ENCODE measurements at regions not wholly inside any gene's neighbourhood (a gene's known extent, or its start where the extent isn't known, plus 50 kb on each side); places are given as distances from the start of the nearest gene placed in this dataset.

DNA sequence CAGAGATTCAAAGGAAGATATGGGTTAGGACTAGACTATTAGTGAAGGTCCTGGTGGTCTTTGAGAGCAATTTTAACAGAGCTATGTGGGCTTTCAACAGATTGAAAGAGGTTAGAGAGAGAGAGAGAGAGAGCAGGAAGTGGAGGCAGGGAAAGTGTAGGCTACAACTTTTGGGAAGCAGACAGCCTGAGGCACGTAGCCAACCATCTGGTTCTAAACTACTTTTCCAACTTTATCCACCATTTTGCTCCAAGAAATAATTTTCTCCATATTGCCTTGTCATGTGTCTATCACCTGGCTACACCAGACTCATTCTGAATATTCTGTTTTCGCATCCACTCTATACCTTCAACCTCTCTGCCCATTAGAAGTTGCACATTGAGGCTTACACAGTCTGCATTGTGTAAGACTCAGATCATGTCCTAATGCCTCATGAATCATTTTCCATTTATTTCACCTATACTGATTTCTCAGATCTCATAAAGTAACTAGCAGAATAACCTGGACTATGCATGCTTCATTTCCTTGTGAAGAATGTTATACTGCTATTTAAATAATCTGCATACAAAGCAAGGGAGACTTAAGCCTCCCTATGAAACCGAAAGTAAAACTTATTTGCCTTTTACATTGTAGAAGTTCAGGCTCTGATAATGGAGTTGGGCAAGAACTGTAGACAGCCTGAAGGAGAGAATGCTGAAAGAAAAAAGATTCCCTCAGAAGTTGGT is 235.6 kb downstream of the ELAVL2 start:
- no peaks in the 10 kb centered on the region for H3K36me3 ChIP-seq (ENCODE audit: control insufficient read depth, low read depth, low read length)
- no peak overlapping the region for H3K27ac ChIP-seq (ENCODE audit: low read length)
- H3K4me1 ChIP-seq (ENCODE audit: control insufficient read depth, low read depth, low read length) = peaks cover 8% of the 10 kb centered on the region
- no peak overlapping the region for H3K4me3 ChIP-seq (ENCODE audit: low read length)
- no peak overlapping the region for H3K9ac ChIP-seq (ENCODE audit: low read length)
- H3K9me3 ChIP-seq (ENCODE audit: control insufficient read depth, low read depth, low read length) = no peaks in the 10 kb centered on the region
- no peaks in the 10 kb centered on the region for H3K27me3 ChIP-seq (ENCODE audit: control insufficient read depth, insufficient read depth, low read length)

DNA sequence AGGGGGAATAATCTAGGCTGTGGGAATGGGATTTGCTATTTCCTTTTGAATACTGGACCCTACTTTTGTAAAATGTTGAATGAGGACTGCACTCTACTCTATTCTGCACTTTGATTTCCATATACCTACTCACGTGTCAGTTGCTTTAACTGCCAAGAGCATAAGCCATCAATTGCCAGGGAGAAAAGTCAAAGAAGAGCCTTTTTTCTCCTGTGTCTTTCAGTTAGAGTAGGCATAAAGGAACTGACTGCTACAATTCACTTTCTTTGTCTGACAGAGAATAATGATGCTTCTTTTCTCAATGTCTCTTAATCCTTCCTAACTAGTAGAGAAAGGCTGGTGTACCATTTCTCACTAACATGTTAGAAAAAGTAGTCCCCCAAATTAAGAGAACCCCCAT is 231.6 kb downstream of the ELAVL2 start:
- H3K9ac ChIP-seq (ENCODE audit: low read length) = no peak overlapping the region
- H3K9me3 ChIP-seq (ENCODE audit: control insufficient read depth, low read depth, low read length) = no peaks in the 10 kb centered on the region
- no peaks in the 10 kb centered on the region for H3K36me3 ChIP-seq (ENCODE audit: control insufficient read depth, low read depth, low read length)
- no peak overlapping the region for H3K27ac ChIP-seq (ENCODE audit: low read length)
- no peaks in the 10 kb centered on the region for H3K27me3 ChIP-seq (ENCODE audit: control insufficient read depth, insufficient read depth, low read length)
- no peak overlapping the region for H3K4me3 ChIP-seq (ENCODE audit: low read length)
- peaks cover 8% of the 10 kb centered on the region for H3K4me1 ChIP-seq (ENCODE audit: control insufficient read depth, low read depth, low read length)

DNA sequence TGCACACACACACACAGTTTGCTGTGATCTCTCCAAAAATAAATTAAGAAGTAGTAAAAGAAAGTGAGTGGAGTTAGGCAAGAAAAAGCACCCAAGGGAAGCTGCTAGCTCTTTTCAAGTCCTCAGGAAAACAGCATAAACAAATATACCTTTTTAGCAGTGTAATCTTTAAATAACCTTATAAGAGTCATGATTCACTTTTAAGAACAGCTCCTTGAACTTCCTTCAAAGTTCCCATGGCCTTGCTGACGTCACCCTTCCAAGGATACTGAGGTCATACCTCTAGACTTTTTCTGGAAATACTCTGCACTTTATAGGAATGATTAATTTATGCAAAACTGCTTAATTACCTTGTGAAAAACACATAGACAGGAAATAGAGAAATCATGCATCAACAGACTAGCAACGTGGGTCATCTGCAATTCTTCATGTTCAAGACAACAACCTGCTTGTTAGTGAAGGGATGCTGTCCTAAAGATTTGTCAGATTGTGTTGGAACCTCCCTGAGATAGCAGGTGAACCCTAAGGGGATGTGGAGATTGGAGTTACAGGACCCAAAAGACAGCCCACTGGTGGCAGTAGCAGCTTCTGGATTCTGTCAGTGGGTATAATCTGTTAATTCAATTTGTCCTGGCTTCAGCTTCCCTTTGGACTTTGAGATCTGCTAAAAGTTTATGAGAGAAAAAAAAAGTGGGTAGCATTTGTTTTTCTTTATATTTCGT is 229.0 kb downstream of the ELAVL2 start:
- Histone ChIP-seq H3K4me3 (ENCODE audit: low read length) (no peak overlapping the region), H3K9ac (ENCODE audit: low read length) (no peak overlapping the region), H3K27ac (ENCODE audit: low read length) (no peak overlapping the region), H3K27me3 (ENCODE audit: control insufficient read depth, insufficient read depth, low read length) (no peaks in the 10 kb centered on the region), H3K9me3 (ENCODE audit: control insufficient read depth, low read depth, low read length) (no peaks in the 10 kb centered on the region), H3K36me3 (ENCODE audit: control insufficient read depth, low read depth, low read length) (peaks cover 3% of the 10 kb centered on the region), H3K4me1 (ENCODE audit: control insufficient read depth, low read depth, low read length) (peaks cover under 1% of the 10 kb centered on the region)

DNA sequence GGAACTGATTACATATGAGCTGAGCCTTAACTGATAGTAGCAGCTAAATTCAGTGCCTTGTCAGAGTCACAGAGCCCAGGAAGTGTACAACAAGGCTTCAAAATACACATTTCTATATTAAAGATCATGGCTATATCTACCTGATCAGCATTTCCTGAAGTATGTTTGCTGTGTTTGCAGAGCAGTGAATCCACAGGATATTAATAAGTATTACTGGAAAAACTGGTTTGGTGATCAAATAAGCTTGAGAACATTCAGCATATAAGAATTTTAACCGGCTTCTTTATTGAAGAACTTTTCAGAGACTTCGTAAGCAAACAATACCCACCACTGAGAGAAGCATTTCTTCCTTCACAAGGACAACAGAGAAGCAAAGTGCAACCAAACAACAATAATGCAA is 227.0 kb downstream of the ELAVL2 start:
- no peaks in the 10 kb centered on the region for H3K27me3 ChIP-seq (ENCODE audit: control insufficient read depth, insufficient read depth, low read length)

DNA sequence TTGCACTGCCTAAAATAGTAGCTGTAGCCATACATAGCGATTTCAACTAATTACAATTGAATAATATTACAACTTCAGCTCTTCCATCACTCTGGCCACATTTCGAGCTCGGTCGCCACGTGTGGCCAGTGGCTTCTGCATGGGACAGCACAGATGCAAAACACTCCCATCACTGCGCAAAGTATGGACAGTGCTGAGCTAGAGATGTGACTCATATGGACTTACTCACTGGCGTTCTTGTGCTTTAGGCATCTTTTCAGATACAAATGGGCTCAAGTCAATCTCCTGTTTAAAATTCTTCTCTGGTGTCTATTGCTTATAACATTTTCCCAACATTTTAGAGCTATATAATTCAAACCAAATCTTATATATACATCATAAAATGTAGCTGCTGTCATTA is 222.7 kb downstream of the ELAVL2 start:
- Histone ChIP-seq H3K4me3 (ENCODE audit: low read length) (no peak overlapping the region), H3K9ac (ENCODE audit: low read length) (no peak overlapping the region), H3K27me3 (ENCODE audit: control insufficient read depth, insufficient read depth, low read length) (no peaks in the 10 kb centered on the region), H3K36me3 (ENCODE audit: control insufficient read depth, low read depth, low read length) (peaks cover 3% of the 10 kb centered on the region), H3K4me1 (ENCODE audit: control insufficient read depth, low read depth, low read length) (no peaks in the 10 kb centered on the region), H3K27ac (ENCODE audit: low read length) (no peak overlapping the region), H3K9me3 (ENCODE audit: control insufficient read depth, low read depth, low read length) (no peaks in the 10 kb centered on the region)

More for the DNA sequence above, 227.0 kb downstream of the ELAVL2 start:
- H3K4me3 ChIP-seq (ENCODE audit: low read length) = no peak overlapping the region
- H3K4me1 ChIP-seq (ENCODE audit: control insufficient read depth, low read depth, low read length) = no peaks in the 10 kb centered on the region
- no peak overlapping the region for H3K9ac ChIP-seq (ENCODE audit: low read length)
- H3K9me3 ChIP-seq (ENCODE audit: control insufficient read depth, low read depth, low read length) = no peaks in the 10 kb centered on the region
- H3K36me3 ChIP-seq (ENCODE audit: control insufficient read depth, low read depth, low read length) = peaks cover 3% of the 10 kb centered on the region
- no peak overlapping the region for H3K27ac ChIP-seq (ENCODE audit: low read length)

DNA sequence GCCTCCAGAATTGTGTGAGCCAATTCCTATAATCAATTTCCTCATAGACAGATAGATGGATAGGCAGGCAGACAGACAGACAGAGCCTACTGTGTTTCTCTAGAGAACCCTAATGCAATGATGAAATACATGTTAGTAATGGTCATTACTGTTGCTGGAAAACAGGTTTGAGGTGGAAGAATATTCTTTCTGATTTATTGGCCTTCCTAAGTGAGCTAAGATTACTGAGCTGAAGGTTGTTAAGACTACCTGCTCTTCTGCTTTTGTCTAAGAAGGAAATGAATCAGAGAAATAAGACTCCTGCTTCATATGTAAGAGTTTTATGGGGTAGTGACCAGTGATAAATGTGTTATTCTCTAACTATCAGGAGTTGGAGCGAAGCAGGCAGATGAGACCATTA is 219.9 kb downstream of the ELAVL2 start:
- Histone ChIP-seq H3K9ac (ENCODE audit: low read length) (no peak overlapping the region), H3K9me3 (ENCODE audit: control insufficient read depth, low read depth, low read length) (no peaks in the 10 kb centered on the region), H3K4me1 (ENCODE audit: control insufficient read depth, low read depth, low read length) (no peaks in the 10 kb centered on the region), H3K4me3 (ENCODE audit: low read length) (no peak overlapping the region), H3K27me3 (ENCODE audit: control insufficient read depth, insufficient read depth, low read length) (no peaks in the 10 kb centered on the region), H3K27ac (ENCODE audit: low read length) (no peak overlapping the region), H3K36me3 (ENCODE audit: control insufficient read depth, low read depth, low read length) (peaks cover 3% of the 10 kb centered on the region)

DNA sequence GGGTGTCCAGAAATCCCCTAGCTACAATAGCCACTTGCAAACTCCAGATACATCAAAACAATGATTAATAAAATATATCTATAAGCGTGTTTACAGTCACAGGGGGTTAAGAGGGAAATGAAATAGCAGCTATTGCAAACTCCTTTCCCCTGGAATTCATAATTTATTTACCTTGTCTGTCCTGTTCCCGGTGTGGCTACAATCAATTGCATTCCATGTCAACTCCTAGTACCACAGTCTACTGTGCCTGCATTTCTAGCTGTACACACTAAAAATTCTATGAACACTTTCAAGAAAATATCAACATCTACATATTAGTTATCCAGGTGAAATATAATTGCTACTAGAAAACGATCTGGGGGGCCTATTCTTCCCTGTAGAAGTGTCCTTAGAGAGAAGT is 217.6 kb downstream of the ELAVL2 start:
- no peaks in the 10 kb centered on the region for H3K4me1 ChIP-seq (ENCODE audit: control insufficient read depth, low read depth, low read length)
- no peaks in the 10 kb centered on the region for H3K27me3 ChIP-seq (ENCODE audit: control insufficient read depth, insufficient read depth, low read length)
- H3K9ac ChIP-seq (ENCODE audit: low read length) = no peak overlapping the region
- H3K9me3 ChIP-seq (ENCODE audit: control insufficient read depth, low read depth, low read length) = no peaks in the 10 kb centered on the region
- H3K4me3 ChIP-seq (ENCODE audit: low read length) = no peak overlapping the region
- H3K27ac ChIP-seq (ENCODE audit: low read length) = no peak overlapping the region
- H3K36me3 ChIP-seq (ENCODE audit: control insufficient read depth, low read depth, low read length) = peaks cover 4% of the 10 kb centered on the region

DNA sequence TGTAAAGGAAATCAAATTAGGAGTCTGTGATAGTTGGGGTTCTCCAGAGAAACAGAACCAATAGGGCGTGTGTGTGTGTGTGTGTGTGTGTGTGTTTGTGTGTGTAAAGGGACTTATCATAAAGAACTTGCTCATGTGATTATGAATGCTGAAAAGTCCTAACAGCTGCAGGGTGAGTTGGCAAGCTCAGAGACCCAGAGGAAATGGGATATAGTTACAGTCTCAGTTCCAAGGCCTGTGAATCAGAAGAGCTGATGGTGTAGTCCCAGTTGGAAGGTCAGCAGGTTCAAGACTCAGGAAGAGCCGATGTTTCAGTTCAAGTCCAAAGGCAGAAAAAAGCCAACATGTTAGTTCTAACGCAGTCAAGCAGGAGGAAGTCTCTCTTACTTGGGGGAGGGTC is 214.2 kb downstream of the ELAVL2 start:
- Histone ChIP-seq H3K4me3 (ENCODE audit: low read length) (no peak overlapping the region), H3K9ac (ENCODE audit: low read length) (no peak overlapping the region), H3K9me3 (ENCODE audit: control insufficient read depth, low read depth, low read length) (no peaks in the 10 kb centered on the region), H3K36me3 (ENCODE audit: control insufficient read depth, low read depth, low read length) (peaks cover 4% of the 10 kb centered on the region), H3K27me3 (ENCODE audit: control insufficient read depth, insufficient read depth, low read length) (no peaks in the 10 kb centered on the region), H3K4me1 (ENCODE audit: control insufficient read depth, low read depth, low read length) (no peaks in the 10 kb centered on the region), H3K27ac (ENCODE audit: low read length) (no peak overlapping the region)

DNA sequence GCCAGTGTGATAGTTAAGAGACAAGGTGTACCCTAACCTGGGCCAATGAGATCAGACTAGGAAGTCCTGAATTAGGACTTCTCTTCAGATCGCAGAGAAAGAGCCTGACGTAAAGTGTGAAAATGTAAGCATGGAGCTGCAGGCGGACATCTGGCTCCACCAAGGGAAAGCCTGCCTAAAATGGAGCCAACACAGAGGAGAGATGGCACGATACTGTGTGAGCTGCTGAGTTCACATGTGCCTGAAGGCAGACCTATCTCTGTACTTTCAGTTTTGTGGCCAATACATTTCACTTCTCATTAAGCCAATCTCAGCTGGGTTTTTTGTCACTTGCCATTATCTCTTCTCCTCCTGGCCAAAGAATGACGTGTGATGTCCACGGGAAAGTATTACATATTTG is 210.5 kb downstream of the ELAVL2 start:
- no peak overlapping the region for H3K9ac ChIP-seq (ENCODE audit: low read length)
- no peak overlapping the region for H3K27ac ChIP-seq (ENCODE audit: low read length)
- H3K27me3 ChIP-seq (ENCODE audit: control insufficient read depth, insufficient read depth, low read length) = no peaks in the 10 kb centered on the region
- H3K4me3 ChIP-seq (ENCODE audit: low read length) = no peak overlapping the region
- no peaks in the 10 kb centered on the region for H3K4me1 ChIP-seq (ENCODE audit: control insufficient read depth, low read depth, low read length)
- H3K9me3 ChIP-seq (ENCODE audit: control insufficient read depth, low read depth, low read length) = no peaks in the 10 kb centered on the region
- peaks cover 4% of the 10 kb centered on the region for H3K36me3 ChIP-seq (ENCODE audit: control insufficient read depth, low read depth, low read length)

DNA sequence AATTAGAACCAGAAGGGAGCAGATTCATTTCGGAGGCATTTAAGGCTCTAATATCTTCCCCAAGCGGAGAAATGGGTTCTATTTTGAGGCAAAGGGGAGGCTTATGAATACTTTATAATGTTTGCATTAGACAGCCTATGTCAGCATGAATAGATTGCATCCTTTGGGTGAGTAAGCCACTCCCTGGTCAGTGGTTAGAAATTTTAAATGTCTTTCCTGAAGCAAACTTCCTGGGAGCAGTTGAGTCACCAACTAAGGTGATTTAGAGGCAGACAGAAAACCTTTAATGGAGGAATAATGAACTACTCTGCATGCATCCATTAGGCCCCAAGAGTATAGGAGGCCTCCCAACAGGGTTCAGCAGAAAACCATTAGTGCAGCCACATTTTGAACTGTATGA is 204.9 kb downstream of the ELAVL2 start:
- Histone ChIP-seq H3K27ac (ENCODE audit: low read length) (no peak overlapping the region), H3K27me3 (ENCODE audit: control insufficient read depth, insufficient read depth, low read length) (no peaks in the 10 kb centered on the region)

DNA sequence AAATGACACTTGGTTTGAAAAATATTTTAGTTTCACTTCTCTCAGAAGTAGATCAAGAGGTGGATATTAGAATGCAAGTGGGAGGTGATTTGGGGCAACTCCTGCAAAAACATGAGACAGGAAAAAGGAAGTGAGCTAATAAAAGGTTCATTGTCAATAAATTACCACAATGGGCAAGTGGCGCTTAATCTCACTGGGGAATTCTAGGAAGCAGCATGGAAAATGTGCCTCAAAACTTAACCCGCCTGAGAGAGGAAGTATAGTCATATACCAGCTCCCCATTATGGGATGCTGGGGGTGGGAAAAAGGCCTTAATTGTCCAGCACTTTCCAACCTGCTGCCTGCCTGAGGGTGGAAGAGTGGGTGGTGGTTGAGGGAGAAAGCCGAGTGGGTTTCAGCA is 204.1 kb downstream of the ELAVL2 start:
- no peaks in the 10 kb centered on the region for H3K36me3 ChIP-seq (ENCODE audit: control insufficient read depth, low read depth, low read length)
- H3K4me1 ChIP-seq (ENCODE audit: control insufficient read depth, low read depth, low read length) = peaks cover 13% of the 10 kb centered on the region
- no peaks in the 10 kb centered on the region for H3K9me3 ChIP-seq (ENCODE audit: control insufficient read depth, low read depth, low read length)
- H3K4me3 ChIP-seq (ENCODE audit: low read length) = no peak overlapping the region
- H3K9ac ChIP-seq (ENCODE audit: low read length) = no peak overlapping the region
- no peak overlapping the region for H3K27ac ChIP-seq (ENCODE audit: low read length)
- no peaks in the 10 kb centered on the region for H3K27me3 ChIP-seq (ENCODE audit: control insufficient read depth, insufficient read depth, low read length)

More for the DNA sequence above, 204.9 kb downstream of the ELAVL2 start:
- Histone ChIP-seq H3K9ac (ENCODE audit: low read length) (no peak overlapping the region), H3K4me1 (ENCODE audit: control insufficient read depth, low read depth, low read length) (peaks cover 13% of the 10 kb centered on the region), H3K9me3 (ENCODE audit: control insufficient read depth, low read depth, low read length) (no peaks in the 10 kb centered on the region), H3K36me3 (ENCODE audit: control insufficient read depth, low read depth, low read length) (no peaks in the 10 kb centered on the region), H3K4me3 (ENCODE audit: low read length) (no peak overlapping the region)

DNA sequence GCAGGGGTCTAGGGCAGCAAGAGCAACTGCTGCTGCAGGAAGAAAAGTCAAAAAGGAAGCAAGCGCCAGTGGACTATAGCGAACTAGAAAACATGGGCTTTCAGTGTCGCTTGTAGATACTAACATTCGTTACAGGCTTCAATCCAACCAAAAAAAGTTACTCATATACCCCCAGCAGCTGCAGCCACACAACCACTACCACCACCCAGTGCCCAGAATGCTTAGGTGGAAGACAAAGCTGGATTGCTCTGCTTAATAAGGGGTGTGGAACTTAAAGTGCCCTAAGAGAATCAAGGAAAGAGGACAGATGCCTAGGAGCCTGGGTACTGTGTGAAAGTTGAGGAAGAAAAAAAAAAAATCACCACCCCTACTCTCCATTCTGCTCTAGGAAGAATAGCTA is 203.6 kb downstream of the ELAVL2 start:
- Histone ChIP-seq H3K27me3 (ENCODE audit: control insufficient read depth, insufficient read depth, low read length) (no peaks in the 10 kb centered on the region), H3K4me1 (ENCODE audit: control insufficient read depth, low read depth, low read length) (peaks cover 13% of the 10 kb centered on the region), H3K36me3 (ENCODE audit: control insufficient read depth, low read depth, low read length) (no peaks in the 10 kb centered on the region), H3K4me3 (ENCODE audit: low read length) (no peak overlapping the region), H3K27ac (ENCODE audit: low read length) (no peak overlapping the region), H3K9ac (ENCODE audit: low read length) (no peak overlapping the region), H3K9me3 (ENCODE audit: control insufficient read depth, low read depth, low read length) (no peaks in the 10 kb centered on the region)
